GM20431 (cell line): ENCODE measurements at regions not wholly inside any gene's neighbourhood (a gene's known extent, or its start where the extent isn't known, plus 50 kb on each side); places are given as distances from the start of the nearest gene placed in this dataset.
"Not testable (repeated sequence)": the region's sequence is repeated elsewhere in the genome, so short reads cannot be mapped to it uniquely, and the experiment has no call there.

Source experiments
- in situ Hi-C: fragments of 300-500 bp; cut with MseI, MboI; formaldehyde crosslinking; loops from one replicate; pipeline ENCODE4 v1.15.0; 2020; ENCODE audit warnings: low sequenced_read_pairs; ENCODE audit not compliant: unreplicated experiment

DNA sequence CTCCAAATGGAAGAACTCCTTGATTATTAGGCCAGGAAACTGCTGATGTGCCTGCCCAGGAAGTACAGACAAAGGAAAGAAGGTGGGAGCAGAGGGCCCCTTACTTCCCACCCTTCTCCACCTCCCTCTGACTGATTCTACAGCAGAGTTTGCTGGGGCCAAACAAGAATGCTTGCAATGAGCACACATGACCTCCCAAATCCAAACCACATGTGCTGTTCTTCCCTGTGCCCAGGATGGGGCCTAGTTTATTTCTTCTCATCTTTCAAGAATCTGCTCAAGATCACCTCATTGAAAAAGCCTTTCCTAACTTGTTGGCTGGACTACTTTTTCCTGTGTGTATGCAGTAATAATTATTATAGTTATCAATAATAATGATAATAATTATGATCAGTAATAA, 286.1 kb downstream of the RAB38 start:
- in situ Hi-C loops, result no loop called here

DNA sequence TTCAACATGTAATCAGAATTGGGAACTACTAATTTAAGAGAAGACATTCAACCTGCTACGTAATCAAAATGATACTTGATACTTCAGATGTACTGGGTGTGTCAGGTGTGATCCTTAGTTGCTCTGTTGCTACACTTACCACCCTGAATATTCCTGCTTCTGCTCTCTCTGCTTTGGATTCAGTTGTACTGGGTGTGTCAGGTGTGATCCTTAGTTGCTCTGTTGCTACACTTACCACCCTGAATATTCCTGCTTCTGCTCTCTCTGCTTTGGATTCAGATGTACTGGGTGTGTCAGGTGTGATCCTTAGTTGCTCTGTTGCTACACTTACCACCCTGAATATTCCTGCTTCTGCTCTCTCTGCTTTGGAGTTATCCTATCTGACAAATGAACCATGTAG, 290.2 kb downstream of the RAB38 start:
- in situ Hi-C loops, result not testable (repeated sequence)

DNA sequence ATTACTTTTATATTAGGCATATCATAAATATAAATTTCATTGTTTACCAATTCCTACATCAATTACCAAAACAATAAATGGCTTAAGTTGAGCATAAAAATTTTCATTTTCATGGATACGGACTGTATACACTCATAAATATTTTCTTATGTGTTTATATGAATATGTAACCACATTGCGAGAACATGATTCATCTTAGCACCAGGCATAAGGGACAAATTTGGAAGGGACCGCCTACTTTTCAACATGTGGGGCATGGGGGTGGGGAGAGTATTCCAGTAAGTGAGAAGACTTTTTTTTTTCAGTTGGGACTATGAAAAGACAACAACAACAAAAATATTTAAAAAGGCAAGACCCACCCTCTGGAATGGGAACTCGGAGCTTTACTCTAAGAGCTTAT, 296.1 kb downstream of the RAB38 start:
- in situ Hi-C loops, result no loop called here

DNA sequence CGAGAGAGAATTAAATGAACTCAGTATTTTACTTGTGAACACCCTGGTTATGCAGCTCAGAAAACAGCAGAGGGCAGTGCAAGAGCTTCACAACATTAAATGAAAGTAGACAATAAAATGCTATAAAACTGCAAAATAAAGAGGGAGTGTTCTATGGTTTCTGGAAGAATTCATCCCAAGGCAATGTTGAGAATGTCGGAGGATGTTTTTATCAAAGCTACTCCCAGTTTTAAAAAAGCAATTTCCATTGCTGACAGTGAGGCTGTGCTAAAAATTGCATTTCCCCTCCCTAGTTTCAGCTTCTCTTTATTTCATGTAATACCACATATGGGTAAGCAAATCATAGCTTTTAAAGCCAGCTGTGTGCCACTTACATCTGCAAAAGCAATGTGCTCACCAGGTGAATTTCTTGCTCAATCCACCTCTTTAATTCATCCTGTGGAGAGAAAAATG, 296.8 kb downstream of the RAB38 start:
- in situ Hi-C loops, result no loop called here

DNA sequence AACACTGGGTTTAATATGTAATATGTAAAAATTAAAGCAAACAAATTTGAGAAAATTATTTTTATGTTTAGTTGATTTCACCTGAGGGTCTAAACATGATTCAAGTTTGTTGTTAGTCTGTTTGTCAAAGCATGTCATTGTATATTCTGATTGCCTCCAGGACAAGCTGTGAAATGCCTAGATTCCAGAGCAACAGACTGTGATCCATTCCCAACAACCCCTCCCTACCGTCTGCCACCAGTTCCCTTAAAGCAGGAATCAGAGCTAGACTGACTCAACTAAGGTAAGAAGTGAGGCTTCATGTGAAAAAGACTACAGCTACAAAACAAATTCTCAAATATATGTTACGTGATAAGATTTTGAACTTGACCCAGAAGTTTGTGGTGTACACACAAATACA, 304.2 kb downstream of the RAB38 start:
- in situ Hi-C loops, result no loop called here

DNA sequence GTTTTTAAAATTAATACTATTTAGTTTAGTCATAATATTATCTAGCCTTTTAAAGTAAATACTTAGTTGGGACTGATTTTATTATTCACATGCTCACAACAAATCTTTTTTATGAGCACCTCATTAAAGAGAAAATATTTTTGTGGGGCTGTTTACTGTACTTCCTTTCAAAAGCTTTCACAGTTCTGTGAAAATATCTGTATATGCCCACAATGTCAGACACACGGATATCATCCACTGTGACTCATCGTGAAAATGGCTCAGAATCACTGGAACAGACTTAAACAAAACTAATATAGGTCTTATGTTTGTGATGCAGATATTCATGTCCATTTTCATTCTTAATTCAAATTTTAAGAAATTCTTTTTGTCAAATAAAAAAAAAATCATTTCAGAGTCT, 305.2 kb downstream of the RAB38 start:
- in situ Hi-C loops, result no loop called here

DNA sequence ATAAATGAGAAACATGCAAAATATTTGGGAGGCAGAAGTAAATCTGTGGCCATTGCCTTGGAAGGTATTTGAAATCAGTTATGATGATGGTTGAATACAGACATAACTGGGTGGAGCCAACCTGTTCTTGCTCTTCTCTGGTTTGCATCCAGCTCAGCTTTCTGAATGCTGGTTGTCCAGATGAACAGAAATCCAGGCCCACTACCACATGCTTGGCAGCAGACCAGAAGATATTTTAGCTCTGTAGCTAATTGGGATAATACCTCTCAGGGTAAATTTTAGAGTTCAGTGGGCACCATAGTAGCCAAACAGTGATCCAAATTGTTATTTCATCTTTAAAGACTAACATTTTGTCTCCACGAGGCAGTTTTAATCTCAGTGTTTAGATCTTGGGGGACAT, 308.3 kb downstream of the RAB38 start:
- in situ Hi-C loops, result no loop called here

DNA sequence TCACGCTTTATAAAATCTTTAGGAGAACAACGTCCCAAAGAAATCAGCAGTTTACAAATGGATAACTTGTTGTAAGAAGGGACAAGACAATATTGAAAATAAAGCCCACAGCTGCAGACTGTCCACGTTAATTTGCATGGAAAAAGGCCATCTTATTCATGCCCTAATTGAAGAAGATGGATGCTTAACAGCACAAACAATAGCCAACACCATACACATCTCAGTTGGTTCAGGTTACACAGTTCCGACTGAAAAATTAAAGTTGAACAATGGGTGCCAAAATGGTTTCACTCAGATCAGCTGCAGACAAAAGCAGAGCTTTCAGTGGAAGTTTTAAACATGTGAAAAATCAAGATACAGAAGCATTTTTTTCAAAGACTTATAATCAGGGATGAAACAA, 314.2 kb downstream of the RAB38 start:
- in situ Hi-C loops, result no loop called here

DNA sequence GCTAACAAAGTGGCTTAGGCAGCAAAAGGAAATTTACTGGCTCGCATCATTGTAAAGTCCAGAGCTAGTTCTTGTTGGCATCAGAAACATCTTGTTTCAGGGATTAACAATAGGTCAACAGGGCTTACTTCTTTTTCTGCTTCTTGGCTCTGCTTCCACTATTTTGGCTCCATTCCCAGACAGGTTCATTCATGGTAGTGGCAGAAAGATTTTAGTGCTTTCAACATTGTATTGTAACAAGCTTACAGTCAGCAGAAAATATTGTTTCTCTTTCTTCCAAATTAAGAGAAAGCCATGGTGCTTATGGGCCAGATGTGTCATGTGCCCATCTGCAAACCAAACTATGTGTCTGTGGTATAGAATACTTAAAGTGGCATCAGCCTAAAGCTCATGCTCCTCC, 315.6 kb downstream of the RAB38 start:
- in situ Hi-C loops, result no loop called here

DNA sequence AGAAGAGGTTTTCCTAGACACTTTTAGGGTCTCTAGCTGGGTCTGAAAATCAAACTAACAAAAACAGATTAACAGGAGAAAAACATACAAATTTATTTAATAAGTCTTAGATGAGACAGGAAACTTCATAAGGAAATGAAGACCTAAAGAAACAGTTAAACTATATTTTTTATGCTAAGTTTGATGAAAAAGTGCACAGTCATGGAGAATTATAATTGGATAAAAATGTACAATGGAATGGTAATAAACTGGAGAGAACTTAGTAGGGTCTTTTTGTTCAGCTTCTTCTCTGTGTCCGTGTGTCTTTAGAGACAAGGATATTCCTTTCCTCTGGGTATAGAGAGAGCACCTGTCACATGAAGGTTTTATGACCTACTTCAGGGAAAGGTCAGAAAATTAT, 323.4 kb downstream of the RAB38 start:
- in situ Hi-C loops, result no loop called here

DNA sequence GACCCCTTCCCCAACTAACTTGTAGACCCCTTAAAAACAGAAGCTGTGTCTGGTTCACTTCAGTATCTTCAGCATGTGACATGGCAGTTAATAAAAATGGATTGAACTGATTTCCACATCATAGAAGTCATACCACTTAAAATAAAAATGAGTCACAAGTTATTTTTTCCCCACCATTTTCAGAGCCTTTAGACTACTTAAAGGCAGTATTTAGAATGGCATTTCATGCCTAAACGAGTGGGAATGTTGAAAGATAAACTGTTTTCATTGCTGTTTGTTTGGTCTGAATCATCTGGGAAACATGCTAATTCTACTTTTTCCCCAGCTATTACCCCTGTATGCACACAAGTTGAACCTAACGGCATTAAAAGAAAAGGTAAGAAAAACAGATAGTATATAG, 324.0 kb downstream of the RAB38 start:
- in situ Hi-C loops, result no loop called here

DNA sequence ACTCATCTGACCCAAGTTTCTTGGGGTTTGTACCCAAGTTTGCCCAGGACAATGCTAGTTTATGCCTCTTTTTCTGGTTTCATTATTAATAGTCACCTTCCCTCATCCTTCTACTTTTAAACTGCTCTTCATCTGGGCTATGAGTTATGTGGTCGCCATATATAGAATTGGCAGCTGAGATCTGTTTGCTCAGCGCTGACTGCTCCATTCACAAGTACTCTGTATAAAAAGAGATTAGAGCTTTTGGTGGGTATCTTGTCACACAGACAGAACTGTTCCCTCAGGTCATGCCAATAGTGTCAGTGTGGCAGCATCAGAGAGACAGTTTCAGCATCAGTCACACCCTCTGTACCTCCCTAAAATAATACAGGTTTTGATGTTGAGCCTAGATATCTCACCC, 326.0 kb downstream of the RAB38 start:
- in situ Hi-C loops, result no loop called here

DNA sequence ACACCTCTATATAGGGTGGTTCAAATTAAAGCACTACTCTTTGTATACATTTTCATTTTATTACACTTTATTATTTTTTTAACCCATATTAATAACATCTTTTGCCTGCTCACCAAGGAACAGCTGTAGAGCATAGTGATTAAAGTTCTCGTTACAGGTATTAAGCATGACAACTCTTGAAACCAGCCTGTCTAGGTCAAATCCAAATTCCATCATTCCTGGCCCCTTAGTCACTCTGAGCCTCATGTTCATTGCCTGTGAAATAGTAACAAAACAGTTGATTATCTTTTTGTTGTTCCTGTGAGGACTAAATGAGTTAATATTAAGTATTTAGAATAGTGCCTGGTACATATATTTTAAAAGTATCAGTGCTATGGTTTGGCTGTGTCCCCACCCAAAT, 334.5 kb downstream of the RAB38 start:
- in situ Hi-C loops, result no loop called here

DNA sequence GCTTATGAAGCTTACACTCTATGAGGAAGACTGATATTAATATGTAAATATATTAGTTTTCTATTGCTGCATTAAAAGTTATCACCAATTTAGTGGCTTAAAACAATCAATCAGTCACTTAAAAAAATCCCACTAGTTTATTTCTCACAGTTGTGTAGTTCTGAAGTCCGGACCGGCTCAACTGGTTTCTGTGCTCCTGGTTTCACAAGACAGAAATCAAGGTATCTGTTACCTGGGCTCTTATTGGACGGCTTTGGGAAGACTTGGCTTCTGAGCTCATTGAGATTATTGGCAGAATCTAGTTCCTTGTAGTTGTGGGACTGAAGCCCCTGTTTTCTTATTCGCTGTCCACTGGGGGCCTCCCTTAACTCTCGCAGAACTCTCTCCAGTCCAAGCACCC, 343.0 kb downstream of the RAB38 start:
- in situ Hi-C loops, result no loop called here

DNA sequence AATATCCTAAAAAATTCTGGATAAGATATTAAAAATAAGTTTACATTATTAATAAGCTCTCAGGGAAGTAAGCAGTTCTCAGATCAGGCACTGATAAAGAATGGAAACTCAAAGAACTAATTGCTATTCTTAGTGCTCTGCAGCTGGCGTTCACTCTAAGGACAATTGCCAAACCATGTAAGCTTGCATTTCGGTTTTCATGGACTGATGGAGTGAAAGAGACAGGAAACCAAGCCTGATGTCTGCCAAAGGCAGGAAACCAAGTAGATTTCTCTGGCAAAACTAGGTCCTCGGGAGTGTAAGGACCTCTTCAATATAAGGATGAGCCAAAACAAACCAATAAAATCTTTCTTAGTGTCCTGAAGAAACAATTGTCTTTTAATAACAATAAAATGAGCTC, 355.2 kb downstream of the RAB38 start:
- in situ Hi-C loops, result no loop called here

DNA sequence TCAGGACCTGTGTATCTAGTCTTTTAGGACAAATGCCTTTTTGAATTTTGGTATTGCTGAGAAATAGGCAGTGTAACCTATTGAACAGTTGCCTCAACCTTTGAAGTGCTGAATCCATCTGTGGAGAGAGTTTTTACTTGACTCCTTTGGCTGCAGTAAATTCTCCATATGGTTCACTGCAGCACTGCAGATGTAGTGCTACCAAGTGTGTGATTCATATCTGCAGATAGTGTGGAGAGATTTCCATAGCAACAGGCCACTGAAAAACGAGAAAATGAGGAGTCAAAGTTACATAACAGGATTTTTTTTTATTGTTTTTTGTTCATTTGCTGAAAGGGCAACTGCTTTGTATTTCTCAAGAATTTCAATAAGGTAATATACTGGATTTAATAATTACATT, 356.1 kb downstream of the RAB38 start:
- in situ Hi-C loops, result no loop called here

DNA sequence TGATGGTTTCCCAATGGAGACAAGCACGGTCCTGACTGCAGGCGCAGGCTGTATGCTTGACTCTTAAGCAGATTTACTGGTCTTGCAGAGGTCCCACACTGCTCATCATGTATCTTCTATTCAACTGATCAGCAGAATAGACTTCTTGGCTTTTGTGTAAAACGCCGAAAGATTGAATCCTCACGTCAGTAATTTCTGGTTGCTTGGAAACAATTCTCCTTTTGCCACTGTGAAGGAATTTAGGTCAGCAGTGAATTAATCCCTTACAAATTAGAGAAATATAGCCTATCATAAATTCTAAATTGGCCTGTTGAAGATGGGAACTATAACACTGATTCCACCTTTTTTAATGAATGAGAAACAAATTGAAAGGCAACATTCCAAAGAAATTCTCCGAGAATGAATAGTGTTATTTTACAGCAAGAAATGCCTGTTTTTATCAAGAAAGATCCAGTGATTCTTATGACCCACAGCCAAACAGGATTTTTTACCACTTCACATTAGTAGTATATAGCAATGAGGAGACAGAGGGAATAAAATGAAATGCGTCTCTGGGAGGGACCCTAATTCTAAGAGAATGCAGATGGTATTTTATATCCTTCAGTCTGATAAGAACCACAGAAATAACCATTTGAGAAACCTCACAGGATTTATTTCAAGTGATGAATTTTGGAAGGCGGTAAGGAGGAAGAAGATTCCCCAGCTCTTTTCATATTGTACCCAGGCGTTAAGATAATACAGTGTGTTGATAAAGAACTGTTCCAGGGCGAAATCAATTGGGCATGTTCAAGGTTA, 362.5 kb downstream of the RAB38 start:
- in situ Hi-C loops, result no loop called here

DNA sequence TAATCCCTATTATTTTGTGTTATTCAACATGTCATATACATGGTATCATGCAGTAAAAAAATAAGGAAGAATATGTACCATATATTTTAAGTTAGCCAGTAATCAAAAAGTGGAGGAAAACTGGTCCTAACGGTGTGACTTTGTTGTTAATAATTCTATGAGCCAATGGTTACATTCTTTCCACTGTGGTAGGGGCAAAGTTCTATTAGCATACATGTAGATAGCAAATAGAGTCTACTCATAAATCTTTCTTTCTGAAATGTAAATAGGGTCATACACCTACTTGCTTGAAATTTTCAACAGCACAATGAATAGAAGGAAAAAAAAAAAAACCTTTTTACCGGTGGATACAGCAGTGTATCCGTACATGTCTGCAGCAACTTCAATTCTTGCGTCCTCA, 364.8 kb downstream of the RAB38 start:
- in situ Hi-C loops, result no loop called here

DNA sequence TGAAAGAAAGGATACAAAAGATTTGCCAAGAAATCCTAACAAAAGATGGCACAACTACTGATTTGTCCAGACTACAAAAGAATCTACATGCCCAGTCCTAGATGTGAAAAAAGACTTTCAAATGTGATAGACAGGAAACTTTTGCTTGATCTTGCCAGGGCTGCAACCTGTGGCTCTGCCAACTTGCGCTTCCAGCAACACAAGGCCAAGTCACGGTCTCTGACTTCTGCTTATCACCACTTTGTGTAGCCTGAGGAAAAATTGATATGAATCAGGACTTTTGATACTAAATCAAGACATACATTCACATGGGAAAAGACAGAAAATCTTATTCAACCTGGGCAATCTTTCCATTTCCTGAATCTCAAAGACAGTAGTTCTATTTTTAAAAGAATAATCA, 366.0 kb downstream of the RAB38 start:
- in situ Hi-C loops, result no loop called here

DNA sequence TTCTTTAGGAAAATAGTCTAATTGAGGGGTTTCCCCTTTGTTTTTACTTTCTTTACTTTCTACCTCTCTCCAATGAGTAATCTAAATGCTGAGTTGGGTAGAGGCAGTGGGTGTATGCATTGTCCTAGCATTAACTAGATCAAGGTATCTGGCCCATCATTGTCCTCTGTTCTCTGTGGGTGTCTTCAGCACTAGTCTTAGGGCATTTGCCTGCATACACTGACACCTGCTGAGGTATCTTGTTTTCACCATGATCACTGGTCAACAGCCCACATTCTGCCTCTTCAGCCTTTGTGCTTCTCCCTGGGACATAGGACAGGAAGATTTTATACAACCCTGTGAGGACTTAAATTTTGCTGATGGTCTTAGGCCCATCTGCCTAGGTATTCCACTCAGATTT, 371.1 kb downstream of the RAB38 start:
- in situ Hi-C loops, result no loop called here

DNA sequence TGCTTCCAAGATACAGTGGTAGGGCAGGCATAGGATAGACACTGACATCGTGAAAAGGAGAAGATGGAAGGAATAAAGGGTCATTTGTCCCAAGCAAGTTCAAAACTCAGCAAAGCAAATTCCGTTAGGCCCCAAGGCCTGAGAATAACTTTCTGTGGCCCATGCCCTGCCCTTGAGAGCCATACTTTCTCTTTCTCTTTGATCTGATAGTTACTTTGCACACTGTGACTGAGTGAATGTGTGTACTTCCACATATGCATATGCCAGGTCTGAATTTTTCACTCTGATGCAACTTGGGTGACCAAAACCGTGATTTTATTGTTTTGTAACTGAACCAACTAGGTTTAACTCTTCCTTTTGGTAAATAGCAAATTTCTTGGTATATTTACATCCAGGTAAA, 371.5 kb downstream of the RAB38 start:
- in situ Hi-C loops, result no loop called here

DNA sequence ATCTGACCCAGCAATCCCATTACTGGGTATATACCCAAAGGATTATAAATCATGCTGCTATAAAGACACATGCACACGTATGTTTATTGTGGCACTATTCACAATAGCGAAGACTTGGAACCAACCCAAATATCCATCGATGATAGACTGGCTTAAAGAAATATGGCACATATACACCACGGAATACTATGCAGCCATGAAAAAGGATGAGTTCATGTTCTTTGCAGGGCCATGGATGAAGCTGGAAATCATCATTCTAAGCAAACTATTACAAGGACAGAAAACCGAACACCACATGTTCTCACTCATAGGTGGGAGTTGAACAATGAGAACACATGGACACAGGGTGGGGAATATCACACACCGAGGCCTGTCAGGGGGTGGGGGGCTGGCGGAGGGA, 390.4 kb downstream of the RAB38 start:
- in situ Hi-C loops, result not testable (repeated sequence)

DNA sequence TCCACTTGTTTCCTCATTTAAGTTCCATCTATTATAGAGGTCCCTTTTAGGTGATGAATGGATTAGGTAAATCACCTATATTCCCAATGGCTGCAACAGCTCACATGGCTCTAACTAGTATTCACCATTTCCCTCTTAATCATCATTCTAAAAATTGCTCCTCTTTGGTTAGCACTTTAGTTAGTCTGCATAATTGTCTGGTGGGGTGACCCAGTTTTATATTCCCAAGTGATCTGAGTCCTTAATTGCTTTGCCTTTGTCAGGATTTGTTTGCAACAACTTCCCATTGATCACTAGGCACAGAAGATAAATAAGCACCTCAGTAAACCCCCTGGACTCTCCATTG, 395.2 kb downstream of the RAB38 start:
- in situ Hi-C loops, result no loop called here
